Mucosa of gallbladder (tissue), 1 donor: ENCODE measurements at regions not wholly inside any gene's neighbourhood (a gene's known extent, or its start where the extent isn't known, plus 50 kb on each side); places are given as distances from the start of the nearest gene placed in this dataset.
"Not testable (repeated sequence)": the region's sequence is repeated elsewhere in the genome, so short reads cannot be mapped to it uniquely, and the experiment has no call there.

ENCODE experiments used
- DNase-seq: peaks from one replicate; pipeline ENCODE4 v3.0.0-alpha.2; 2020; ENCODE audit warnings: low spot score
- donor health status: DM: no; HTN: no; CAD: no.

- DNase-seq, result no peak
These were observed 226.5 kb downstream of the GATA3 start for GRCh38 chr10:8280946-8281345.

GRCh38 chr10:8282340-8282739, 227.9 kb downstream of the GATA3 start:
- DNase-seq, result no peak

GRCh38 chr10:8283166-8283905, 228.8 kb downstream of the GATA3 start:
- DNase-seq, result no peak

- DNase-seq, result no peak
These were observed 229.5 kb downstream of the GATA3 start for GRCh38 chr10:8283986-8284385.

- not testable (repeated sequence) for DNase-seq
These were observed 231.5 kb downstream of the GATA3 start for GRCh38 chr10:8285970-8286369.

- no peak for DNase-seq
These were observed 234.1 kb downstream of the GATA3 start for GRCh38 chr10:8288600-8288999.

GRCh38 chr10:8289186-8289924, 234.9 kb downstream of the GATA3 start:
- DNase-seq, result no peak

- no peak for DNase-seq
These were observed 240.3 kb downstream of the GATA3 start for GRCh38 chr10:8294779-8295178.

- DNase-seq, result no peak
These were observed 240.8 kb downstream of the GATA3 start for GRCh38 chr10:8295311-8295710.

- DNase-seq, result no peak
These were observed 241.7 kb downstream of the GATA3 start for GRCh38 chr10:8296090-8296733.

GRCh38 chr10:8296734-8297101, 242.2 kb downstream of the GATA3 start:
- no peak for DNase-seq

- no peak for DNase-seq
These were observed 242.6 kb downstream of the GATA3 start for GRCh38 chr10:8297107-8297506.

GRCh38 chr10:8297959-8298358, 243.5 kb downstream of the GATA3 start:
- no peak for DNase-seq

GRCh38 chr10:8298896-8299570, 244.5 kb downstream of the GATA3 start:
- DNase-seq, result no peak

- DNase-seq, result no peak
These were observed 246.4 kb downstream of the GATA3 start for GRCh38 chr10:8300925-8301324.

- DNase-seq, result no peak
These were observed 246.8 kb downstream of the GATA3 start for GRCh38 chr10:8301333-8301732.

- no peak for DNase-seq
These were observed 247.3 kb downstream of the GATA3 start for GRCh38 chr10:8301831-8302230.

GRCh38 chr10:8302565-8302964, 248.1 kb downstream of the GATA3 start:
- no peak for DNase-seq

- DNase-seq, result no peak
These were observed 250.4 kb downstream of the GATA3 start for GRCh38 chr10:8304861-8305260.

- DNase-seq, result no peak
These were observed 251.6 kb downstream of the GATA3 start for GRCh38 chr10:8305876-8306652.

- DNase-seq, result no peak
These were observed 252.3 kb downstream of the GATA3 start for GRCh38 chr10:8306685-8307364.
